ENCODE measurements at regions not wholly inside any gene's neighbourhood (a gene's known extent, or its start where the extent isn't known, plus 50 kb on each side); places are given as distances from the start of the nearest gene placed in this dataset.
"Not testable (repeated sequence)": the region's sequence is repeated elsewhere in the genome, so short reads cannot be mapped to it uniquely, and the experiment has no call there.

DNA sequence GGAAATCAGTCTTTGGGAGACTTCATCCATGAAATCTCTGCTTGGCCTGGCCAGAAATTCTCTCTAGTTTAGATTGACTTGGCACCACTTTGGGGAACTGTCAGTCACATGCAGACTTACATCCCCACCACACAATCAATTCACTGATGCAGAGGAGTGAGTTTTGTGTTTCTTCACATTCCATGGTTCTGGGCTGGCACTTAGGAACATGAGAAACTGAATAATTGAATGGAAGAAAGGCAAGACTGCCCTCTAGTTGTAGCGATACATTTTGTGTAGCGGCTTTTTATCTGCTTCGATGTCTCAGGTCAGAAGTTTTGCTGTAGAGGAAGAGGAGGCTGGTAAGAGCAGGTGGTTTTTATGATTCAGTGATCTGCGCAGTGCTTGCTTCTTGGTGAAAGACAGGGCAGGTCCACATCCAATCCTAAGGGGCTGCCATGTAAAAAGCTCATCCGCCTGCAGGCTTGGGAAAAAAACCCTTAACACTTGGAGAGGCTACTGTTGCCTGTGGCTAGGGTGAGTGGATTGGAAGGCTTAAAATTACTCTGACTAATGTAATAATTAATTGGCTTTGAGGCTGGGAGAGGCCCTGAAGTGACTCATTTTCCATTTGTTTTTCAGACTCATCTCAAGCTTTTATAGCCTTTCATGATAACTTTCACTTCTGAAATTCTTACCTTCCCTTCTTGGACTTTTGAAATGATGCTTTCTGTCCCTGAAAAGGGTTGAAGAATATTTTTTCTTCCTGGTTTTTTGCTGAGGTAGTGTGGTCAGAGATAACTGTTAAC, 75.4 kb upstream of the LPCAT1 start:
- TF ChIP-seq POLR2A (IDR thresholded peaks at IDR 0.05): not testable (repeated sequence)
- TF ChIP-seq, protein P1, sequence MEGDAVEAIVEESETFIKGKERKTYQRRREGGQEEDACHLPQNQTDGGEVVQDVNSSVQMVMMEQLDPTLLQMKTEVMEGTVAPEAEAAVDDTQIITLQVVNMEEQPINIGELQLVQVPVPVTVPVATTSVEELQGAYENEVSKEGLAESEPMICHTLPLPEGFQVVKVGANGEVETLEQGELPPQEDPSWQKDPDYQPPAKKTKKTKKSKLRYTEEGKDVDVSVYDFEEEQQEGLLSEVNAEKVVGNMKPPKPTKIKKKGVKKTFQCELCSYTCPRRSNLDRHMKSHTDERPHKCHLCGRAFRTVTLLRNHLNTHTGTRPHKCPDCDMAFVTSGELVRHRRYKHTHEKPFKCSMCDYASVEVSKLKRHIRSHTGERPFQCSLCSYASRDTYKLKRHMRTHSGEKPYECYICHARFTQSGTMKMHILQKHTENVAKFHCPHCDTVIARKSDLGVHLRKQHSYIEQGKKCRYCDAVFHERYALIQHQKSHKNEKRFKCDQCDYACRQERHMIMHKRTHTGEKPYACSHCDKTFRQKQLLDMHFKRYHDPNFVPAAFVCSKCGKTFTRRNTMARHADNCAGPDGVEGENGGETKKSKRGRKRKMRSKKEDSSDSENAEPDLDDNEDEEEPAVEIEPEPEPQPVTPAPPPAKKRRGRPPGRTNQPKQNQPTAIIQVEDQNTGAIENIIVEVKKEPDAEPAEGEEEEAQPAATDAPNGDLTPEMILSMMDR (IDR thresholded peaks at IDR 0.05): not testable (repeated sequence)
